ENCODE measurements at regions not wholly inside any gene's neighbourhood (a gene's known extent, or its start where the extent isn't known, plus 50 kb on each side); places are given as distances from the start of the nearest gene placed in this dataset.
"Not testable (repeated sequence)": the region's sequence is repeated elsewhere in the genome, so short reads cannot be mapped to it uniquely, and the experiment has no call there.

- no peak for DNase-seq
Observed at GRCh38 chr3:163773136-163773535, 1305.2 kb downstream of the SI start.

- DNase-seq, result no peak
Observed at GRCh38 chr3:163768048-163768447, 1310.2 kb downstream of the SI start.

GRCh38 chr3:163766112-163766511, 1312.2 kb downstream of the SI start:
- DNase-seq, result no peak

GRCh38 chr3:163753033-163753432, 1325.3 kb downstream of the SI start:
- DNase-seq, result no peak

- no peak for DNase-seq
Observed at GRCh38 chr3:163745204-163745603, 1333.1 kb downstream of the SI start.

GRCh38 chr3:163735394-163735793, 1342.9 kb downstream of the SI start:
- DNase-seq, result no peak

GRCh38 chr3:163730684-163731083, 1347.6 kb downstream of the SI start:
- DNase-seq, result no peak

- DNase-seq, result no peak
Observed at GRCh38 chr3:163726125-163726524, 1352.2 kb downstream of the SI start.

GRCh38 chr3:163722405-163722804, 1355.9 kb downstream of the SI start:
- no peak for DNase-seq

- no peak for DNase-seq
Observed at GRCh38 chr3:163721596-163721995, 1356.7 kb downstream of the SI start.

- no peak for DNase-seq
Observed at GRCh38 chr3:163717377-163717776, 1360.9 kb downstream of the SI start.

GRCh38 chr3:163708428-163708827, 1369.9 kb downstream of the SI start:
- no peak for DNase-seq

- DNase-seq, result no peak
Observed at GRCh38 chr3:163707659-163708058, 1370.6 kb downstream of the SI start.

GRCh38 chr3:163698221-163698620, 1380.1 kb downstream of the SI start:
- not testable (repeated sequence) for DNase-seq

GRCh38 chr3:163692494-163692893, 1385.8 kb downstream of the SI start:
- DNase-seq, result no peak

GRCh38 chr3:163684651-163685050, 1393.6 kb downstream of the SI start:
- DNase-seq, result no peak

- DNase-seq, result no peak
Observed at GRCh38 chr3:163672954-163673353, 1405.3 kb downstream of the SI start.

GRCh38 chr3:163671201-163671600, 1407.1 kb downstream of the SI start:
- DNase-seq, result no peak

GRCh38 chr3:163664466-163664865, 1413.8 kb downstream of the SI start:
- no peak for DNase-seq

GRCh38 chr3:163657088-163657487, 1421.2 kb downstream of the SI start:
- no peak for DNase-seq

GRCh38 chr3:163655021-163655420, 1423.3 kb downstream of the SI start:
- DNase-seq, result no peak

GRCh38 chr3:163644172-163644571, 1434.1 kb downstream of the SI start:
- no peak for DNase-seq

GRCh38 chr3:163632722-163633121, 1445.6 kb downstream of the SI start:
- DNase-seq, result no peak

GRCh38 chr3:163626753-163627152, 1451.5 kb downstream of the SI start:
- no peak for DNase-seq

- DNase-seq, result no peak
Observed at GRCh38 chr3:163622384-163622783, 1455.9 kb downstream of the SI start.

- no peak for DNase-seq
Observed at GRCh38 chr3:163614886-163615285, 1463.4 kb downstream of the SI start.
